Astrocyte of the spinal cord (primary cell): ENCODE measurements at regions not wholly inside any gene's neighbourhood (a gene's known extent, or its start where the extent isn't known, plus 50 kb on each side); places are given as distances from the start of the nearest gene placed in this dataset.

Source experiments
- DNase-seq: peaks from one replicate; pipeline ENCODE4 v3.0.0; 2011; ENCODE audit warnings: low read depth, low spot score
- H3K4me3 ChIP-seq: 2 replicates; pipeline ENCODE4 v1.5.1; 2011; ENCODE audit warnings: low read depth, mild to moderate bottlenecking, low read length, moderate library complexity
- in situ Hi-C: cut with HindIII; loops from 2 replicates; pipeline ENCODE4 v1.10.0; 2017; ENCODE audit warnings: low sequenced_read_pairs
- TF ChIP-seq, protein P1 (sequence below): IDR thresholded peaks from 2 replicates; pipeline ENCODE4 v1.5.1; 2012; ENCODE audit warnings: low read depth, mild to moderate bottlenecking, low read length, inconsistent platforms

DNA sequence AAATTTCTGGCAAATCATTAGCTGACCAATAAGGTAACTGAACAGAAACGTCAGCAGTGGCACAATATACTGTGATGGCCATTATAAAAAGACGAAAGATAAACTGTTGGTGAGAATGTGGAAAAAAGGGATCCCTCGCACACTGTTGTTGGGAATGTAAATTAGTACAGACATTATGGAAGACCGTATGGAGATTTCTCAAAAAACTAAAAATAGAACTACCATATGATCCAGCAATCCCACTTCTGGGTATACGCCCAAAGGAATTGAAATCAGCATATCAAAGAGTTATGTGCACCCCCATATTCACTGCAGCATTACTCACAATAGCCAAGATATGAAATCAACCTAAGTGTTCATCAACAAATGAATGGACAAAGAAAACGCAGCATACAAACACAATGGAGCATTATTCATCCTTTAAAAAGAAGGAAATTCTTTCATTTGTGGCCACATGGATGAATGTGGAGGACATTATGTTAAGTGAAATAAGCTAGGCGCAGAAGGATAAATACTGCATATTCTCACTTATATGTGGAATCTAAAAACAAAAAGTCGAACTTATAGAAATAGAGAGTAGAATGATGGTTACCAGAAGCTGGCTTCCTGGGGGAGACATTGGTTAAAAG lies 257.7 kb downstream of the RHOU start:
- in situ Hi-C loops: no loop called here
- TF ChIP-seq, protein P1, sequence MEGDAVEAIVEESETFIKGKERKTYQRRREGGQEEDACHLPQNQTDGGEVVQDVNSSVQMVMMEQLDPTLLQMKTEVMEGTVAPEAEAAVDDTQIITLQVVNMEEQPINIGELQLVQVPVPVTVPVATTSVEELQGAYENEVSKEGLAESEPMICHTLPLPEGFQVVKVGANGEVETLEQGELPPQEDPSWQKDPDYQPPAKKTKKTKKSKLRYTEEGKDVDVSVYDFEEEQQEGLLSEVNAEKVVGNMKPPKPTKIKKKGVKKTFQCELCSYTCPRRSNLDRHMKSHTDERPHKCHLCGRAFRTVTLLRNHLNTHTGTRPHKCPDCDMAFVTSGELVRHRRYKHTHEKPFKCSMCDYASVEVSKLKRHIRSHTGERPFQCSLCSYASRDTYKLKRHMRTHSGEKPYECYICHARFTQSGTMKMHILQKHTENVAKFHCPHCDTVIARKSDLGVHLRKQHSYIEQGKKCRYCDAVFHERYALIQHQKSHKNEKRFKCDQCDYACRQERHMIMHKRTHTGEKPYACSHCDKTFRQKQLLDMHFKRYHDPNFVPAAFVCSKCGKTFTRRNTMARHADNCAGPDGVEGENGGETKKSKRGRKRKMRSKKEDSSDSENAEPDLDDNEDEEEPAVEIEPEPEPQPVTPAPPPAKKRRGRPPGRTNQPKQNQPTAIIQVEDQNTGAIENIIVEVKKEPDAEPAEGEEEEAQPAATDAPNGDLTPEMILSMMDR: no peak
- no peak for DNase-seq
- no peak overlapping the region for H3K4me3 ChIP-seq

DNA sequence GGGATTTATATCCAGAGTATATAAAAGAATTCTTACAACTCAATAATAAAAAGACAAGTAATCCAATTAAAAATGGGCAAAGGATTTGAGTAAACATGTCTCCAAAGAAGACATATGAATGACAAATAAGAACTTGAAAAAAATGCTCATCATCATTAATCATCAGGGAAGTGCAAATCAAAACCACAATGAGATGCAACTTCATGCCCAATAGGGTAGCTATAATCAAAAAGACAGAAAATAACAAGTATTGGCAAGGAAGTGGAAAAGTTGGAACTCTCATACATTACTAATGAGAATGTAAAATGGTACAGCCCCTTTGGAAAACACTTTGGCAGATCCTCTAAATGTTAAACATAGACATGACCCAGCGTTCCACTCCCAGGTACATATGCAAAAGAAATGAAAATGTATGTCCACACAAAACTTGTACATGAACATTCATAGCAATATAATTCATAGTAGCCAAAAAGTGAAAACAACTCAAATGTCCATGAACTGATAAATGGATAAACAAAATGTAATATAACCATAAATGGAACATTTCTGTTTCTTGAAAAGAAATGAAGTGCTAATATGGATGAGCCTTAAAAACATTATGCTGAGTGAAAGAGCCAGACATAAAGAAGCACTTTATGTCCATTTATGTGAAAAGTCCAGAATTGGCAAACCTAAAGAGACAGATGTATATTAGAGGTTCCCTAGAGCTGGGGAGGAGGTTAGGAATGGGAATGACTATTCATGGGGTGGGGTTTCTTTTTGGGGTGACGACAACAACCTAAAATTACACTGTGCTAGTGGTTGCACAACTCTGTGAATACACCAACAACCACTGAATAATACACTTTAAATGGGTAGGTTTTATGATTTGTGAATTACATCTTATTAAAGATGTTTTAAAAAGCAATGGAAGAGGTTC lies 259.7 kb downstream of the RHOU start:
- DNase-seq: no peak
- TF ChIP-seq, protein P1: no peak
- H3K4me3 ChIP-seq: no peak overlapping the region
- in situ Hi-C loops: no loop called here

DNA sequence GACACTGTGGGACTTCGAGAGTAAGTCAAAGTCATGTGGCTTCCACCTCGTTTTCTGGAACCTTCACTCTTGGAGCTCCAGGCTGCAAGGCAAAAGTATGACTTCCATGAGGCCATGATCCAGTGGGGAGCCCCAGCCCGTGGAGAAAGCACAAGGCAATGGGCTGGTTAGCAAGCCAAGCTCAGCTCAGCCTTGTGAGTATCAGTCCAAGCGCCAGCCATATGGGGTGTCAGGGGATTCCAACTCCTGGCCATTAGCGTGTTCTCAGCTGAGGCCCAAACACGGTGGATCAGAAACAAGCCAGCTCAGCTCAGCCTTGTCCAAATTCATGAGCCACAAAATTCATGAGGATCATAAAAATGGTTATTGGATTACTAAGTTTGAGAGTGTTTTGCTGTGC lies 261.0 kb downstream of the RHOU start:
- TF ChIP-seq, protein P1: no peak
- no peak overlapping the region for H3K4me3 ChIP-seq
- in situ Hi-C loops: no loop called here

DNA sequence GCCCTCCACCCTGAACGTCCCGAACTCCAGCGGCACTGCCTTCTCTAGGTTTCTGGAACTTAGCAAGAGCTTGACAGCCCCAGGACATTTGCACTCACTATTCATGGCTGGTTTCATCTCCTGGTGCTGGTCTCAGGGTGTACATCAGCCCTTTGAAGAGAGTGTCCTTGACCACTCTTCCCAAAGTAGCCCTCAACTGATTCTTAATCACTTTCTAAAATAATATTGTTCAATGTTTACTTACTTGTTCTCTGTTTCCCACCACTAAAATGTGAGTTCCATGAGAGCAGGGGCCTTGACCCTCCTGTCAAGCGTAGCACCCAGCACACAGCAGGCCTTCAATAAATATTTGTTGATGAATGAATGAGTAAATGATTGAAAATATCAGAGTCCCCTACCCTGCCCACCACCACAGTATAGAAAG lies 262.5 kb downstream of the RHOU start:
- DNase-seq: no peak
- TF ChIP-seq, protein P1: no peak
- no peak overlapping the region for H3K4me3 ChIP-seq
- in situ Hi-C loops: no loop called here

More for the DNA sequence above, 261.0 kb downstream of the RHOU start:
- DNase-seq: no peak

DNA sequence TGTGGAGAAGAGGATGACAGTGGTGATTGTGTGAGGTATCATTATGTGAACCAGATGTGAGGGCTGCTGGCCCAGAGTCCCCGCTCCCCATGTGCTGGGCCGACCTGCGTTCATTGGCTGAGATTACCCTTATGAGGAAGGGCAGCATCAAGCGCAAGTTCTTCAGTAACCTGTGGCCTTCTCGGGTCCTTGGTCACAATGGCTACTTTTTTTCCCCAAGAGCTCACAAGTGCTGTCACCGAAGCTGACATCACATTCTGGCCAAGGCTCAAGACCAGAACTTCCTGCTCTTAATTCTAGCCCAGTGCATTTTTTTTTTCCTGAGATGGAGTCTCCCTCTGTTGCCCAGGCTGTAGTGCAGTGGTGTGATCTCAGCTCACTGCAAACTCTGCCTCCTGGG lies 262.9 kb downstream of the RHOU start:
- no peak overlapping the region for H3K4me3 ChIP-seq
- in situ Hi-C loops: no loop called here
- TF ChIP-seq, protein P1: no peak
- DNase-seq: no peak

DNA sequence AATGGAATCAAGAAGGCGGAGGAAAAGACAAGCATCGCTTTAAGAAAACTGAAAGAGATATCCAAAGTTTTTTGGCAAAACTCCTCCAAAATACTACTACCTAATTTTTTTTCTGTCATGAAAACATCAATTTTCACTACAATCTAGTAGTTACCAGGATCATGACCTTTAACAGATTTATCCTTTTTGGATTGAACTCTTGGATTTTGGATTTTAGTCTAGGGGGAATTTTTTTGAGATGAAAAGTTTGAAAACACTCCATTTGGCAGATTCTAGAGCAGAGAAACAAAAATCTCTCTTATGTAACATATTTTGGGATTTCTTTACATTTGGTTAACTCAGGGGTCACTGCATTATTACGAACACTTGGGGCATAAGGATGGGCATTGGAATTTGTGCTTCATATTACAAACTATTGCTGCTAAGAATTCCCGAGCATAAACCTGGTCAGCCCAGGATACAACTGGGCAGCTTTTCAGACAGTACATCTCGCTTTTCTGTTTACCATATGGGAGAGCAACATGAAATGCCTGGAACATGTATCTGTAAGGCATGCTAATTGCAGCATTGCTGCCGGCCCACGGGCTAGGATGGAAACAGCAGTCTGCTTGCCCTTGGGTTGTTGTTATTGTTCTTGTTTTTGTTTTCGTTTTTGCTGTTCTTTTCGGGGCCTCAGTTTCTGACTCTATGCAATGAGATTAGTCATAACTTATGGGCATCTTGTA lies 264.3 kb downstream of the RHOU start:
- no peak overlapping the region for H3K4me3 ChIP-seq
- in situ Hi-C loops: no loop called here
- TF ChIP-seq, protein P1: no peak
- DNase-seq: no peak
